Thoracic aorta (tissue), 2 donors: ENCODE measurements at regions not wholly inside any gene's neighbourhood (a gene's known extent, or its start where the extent isn't known, plus 50 kb on each side); places are given as distances from the start of the nearest gene placed in this dataset.

Source experiments
- ATAC-seq: fragments of 150-250 bp; one replicate; pipeline ENCODE4 v1.8.0; 2017; ENCODE audit warnings: low read depth; ENCODE audit not compliant: insufficient number of reproducible peaks, low FRiP score
- DNase-seq: peaks from one replicate; pipeline ENCODE4 v3.0.0-alpha.2; 2020; ENCODE audit warnings: low spot score
- H3K27ac ChIP-seq, 2 donors: fragments of 200-600 bp; sonication (generic); 1 replicate in 1 of 2; 2 replicates in 1 of 2; pipeline ENCODE4 v1.5.1; 2016; ENCODE audit warnings: mild to moderate bottlenecking in 2 of 2, moderate library complexity in 2 of 2
- H3K27me3 ChIP-seq: fragments of 200-600 bp; sonication (generic); replicated peaks from 2 replicates; pipeline ENCODE4 v1.6.0; 2016; ENCODE audit warnings: mild to moderate bottlenecking; ENCODE audit not compliant: insufficient read depth
- H3K36me3 ChIP-seq: fragments of 200-600 bp; sonication (generic); one replicate; pipeline ENCODE4 v1.5.1; 2016
- H3K4me1 ChIP-seq, 2 donors: fragments of 200-600 bp; sonication (generic); 1 replicate in 1 of 2; 2 replicates in 1 of 2; pipeline versions ENCODE4 v1.5.1 to v1.6.0; 2016; ENCODE audit warnings: low read depth in 2 of 2, mild to moderate bottlenecking in 1 of 2; ENCODE audit not compliant: control insufficient read depth in 1 of 2
- H3K4me3 ChIP-seq: fragments of 200-600 bp; sonication (generic); 2 replicates; pipeline ENCODE4 v1.5.1; 2016; ENCODE audit warnings: mild to moderate bottlenecking
- H3K9me3 ChIP-seq: fragments of 200-600 bp; sonication (generic); 2 replicates; pipeline ENCODE4 v1.5.1; 2016
- TF ChIP-seq, protein P1 (sequence below): fragments of 200-600 bp; sonication (generic); IDR thresholded peaks from one replicate; pipeline ENCODE4 v1.5.1; 2019; ENCODE audit warnings: antibody characterized with exemption

DNA sequence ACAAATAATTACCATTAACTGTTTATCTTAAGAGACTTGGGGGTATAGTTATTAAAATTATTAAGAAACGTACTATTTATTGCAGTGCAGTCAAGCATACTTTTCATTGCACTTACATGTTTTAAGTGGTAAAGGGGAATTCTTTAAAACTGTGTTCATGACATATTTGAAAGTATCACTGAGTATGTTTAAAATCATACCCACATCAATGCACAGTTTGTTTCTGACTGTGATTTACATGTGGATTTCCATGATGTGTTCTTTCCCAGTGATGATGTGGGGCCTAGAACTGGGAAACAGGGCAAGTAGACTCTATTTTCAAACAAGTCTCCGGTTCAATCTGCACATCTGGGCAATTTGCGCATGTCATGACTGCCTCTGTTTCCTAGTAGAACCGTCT lies 340.5 kb upstream of the OBI1 start:
- H3K27ac ChIP-seq, result no peak overlapping the region
- H3K36me3 ChIP-seq, result no peaks in the 10 kb centered on the region
- DNase-seq, result no peak
- no peaks in the 10 kb centered on the region for H3K4me1 ChIP-seq
- TF ChIP-seq, protein P1, sequence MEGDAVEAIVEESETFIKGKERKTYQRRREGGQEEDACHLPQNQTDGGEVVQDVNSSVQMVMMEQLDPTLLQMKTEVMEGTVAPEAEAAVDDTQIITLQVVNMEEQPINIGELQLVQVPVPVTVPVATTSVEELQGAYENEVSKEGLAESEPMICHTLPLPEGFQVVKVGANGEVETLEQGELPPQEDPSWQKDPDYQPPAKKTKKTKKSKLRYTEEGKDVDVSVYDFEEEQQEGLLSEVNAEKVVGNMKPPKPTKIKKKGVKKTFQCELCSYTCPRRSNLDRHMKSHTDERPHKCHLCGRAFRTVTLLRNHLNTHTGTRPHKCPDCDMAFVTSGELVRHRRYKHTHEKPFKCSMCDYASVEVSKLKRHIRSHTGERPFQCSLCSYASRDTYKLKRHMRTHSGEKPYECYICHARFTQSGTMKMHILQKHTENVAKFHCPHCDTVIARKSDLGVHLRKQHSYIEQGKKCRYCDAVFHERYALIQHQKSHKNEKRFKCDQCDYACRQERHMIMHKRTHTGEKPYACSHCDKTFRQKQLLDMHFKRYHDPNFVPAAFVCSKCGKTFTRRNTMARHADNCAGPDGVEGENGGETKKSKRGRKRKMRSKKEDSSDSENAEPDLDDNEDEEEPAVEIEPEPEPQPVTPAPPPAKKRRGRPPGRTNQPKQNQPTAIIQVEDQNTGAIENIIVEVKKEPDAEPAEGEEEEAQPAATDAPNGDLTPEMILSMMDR, result no peak
- H3K9me3 ChIP-seq, result no peaks in the 10 kb centered on the region
- H3K27me3 ChIP-seq, result no peaks in the 10 kb centered on the region
- ATAC-seq, result no peak
- H3K4me3 ChIP-seq, result no peak overlapping the region

DNA sequence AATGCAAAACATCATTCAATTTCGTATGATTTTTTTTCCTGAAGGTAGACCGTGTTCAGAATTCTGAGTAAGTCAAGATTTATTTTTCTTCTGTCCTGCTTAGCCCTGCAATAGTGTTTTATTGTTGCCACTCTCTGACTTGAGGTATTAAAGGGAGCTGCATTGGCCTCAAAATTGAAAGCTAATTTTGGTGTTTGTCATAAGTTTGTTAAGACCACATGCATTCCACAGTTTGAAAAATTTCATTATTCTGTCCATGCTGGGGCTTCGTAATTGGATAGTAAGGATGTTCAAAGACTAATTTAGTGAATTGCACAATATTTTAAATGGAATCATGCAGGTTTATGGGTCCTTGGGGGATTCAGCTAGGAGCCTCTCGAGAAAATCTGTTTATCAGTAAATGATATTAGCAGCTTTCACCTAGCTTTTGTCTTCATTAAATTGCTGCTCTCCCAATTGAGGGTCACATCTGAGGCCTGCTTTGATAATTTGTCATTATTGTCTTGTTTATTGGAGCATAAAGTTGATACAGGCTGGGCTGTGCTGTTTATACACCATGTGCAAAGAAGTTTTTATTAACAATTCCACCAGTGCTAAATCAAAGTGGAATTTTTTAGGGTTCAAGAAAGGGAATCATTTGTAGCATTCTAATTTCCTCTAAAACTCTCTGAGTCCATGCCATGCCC lies 339.8 kb upstream of the OBI1 start:
- Histone ChIP-seq H3K9me3 (no peaks in the 10 kb centered on the region), H3K4me1 (no peaks in the 10 kb centered on the region), H3K4me3 (no peak overlapping the region), H3K36me3 (no peaks in the 10 kb centered on the region), H3K27me3 (no peaks in the 10 kb centered on the region), H3K27ac (no peak overlapping the region)
- TF ChIP-seq, protein P1, result no peak
- no peak for ATAC-seq
- DNase-seq, result no peak

DNA sequence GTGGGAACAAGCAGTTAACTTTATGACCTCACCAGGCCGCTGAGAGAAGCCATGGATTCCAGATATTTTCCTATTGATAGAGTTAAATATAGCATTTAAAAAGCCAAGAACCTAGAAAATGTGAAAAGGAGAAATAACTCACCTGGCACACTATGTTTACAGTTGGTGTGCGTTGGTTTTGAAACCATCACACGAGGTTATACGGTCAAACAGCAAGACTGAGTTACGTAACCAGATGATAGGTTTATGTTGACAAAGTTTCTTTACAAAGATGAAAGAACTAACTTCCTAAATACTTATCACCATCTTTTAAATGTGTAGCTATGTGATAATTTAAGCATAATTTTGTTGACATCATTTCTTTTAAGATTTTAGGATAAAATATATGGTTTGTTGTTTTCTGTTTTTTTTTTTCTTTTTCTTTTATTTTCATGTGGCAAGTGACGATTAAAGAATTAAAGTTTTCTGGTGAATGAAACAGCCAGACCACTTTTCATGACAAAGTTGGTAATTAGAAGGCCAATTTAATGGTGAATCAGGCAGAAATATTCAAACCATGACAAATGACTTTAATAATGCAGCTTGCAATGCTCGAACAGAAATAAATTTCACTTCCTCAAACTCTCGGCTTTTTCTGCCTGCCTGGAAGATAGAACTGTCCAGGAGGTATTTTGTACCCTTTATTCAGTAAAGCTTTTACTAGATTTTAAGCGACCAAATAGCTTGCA lies 339.1 kb upstream of the OBI1 start:
- no peak for DNase-seq
- Histone ChIP-seq H3K27ac (no peak overlapping the region), H3K27me3 (no peaks in the 10 kb centered on the region), H3K36me3 (no peaks in the 10 kb centered on the region), H3K4me3 (no peak overlapping the region), H3K9me3 (no peaks in the 10 kb centered on the region), H3K4me1 (no peaks in the 10 kb centered on the region)
- TF ChIP-seq, protein P1, result no peak
- no peak for ATAC-seq

DNA sequence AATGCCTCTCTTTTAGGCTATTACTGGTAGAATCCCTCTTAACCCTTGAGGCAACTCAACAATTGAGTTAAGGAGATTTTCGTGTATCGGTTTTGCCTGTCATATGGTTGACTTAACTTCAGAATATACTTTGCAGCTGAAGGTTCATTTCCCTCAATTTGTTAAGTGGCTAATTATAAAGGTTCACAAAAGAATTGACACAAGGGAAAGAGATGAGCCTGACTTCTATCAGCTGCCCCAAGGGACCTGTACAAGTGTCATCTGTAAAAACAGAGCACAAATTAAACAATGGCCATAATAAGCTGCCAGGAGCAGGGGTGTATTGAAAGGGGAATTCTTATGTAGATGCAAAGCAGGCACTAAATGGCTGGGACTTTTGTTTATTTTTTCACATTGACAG lies 334.8 kb upstream of the OBI1 start:
- H3K36me3 ChIP-seq, result no peaks in the 10 kb centered on the region

DNA sequence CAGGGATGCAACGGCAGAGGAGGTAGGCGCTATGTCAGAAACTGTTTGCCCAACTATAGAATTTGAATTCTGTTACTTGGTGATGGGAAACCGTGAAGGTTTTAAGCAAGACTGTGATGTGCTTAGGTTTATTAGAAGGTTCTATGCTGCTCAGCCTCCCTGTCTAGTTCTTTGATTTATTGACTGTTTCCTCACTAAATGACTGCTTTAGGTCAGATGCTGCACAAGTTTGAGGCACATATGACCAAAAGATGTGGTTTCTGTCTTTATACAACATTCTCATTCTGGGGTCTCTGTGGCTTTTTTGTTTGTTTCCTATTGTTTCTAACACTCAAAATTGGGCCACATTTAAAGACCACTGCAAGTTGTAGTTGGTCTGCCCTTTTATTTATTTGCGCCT lies 323.0 kb upstream of the OBI1 start:
- Histone ChIP-seq H3K9me3 (no peaks in the 10 kb centered on the region), H3K4me3 (no peak overlapping the region), H3K4me1 (no peaks in the 10 kb centered on the region), H3K36me3 (no peaks in the 10 kb centered on the region), H3K27ac (no peak overlapping the region), H3K27me3 (no peaks in the 10 kb centered on the region)
- TF ChIP-seq, protein P1, result no peak
- DNase-seq (no peak), ATAC-seq (no peak)

More for the DNA sequence above, 334.8 kb upstream of the OBI1 start:
- Histone ChIP-seq H3K27me3 (no peaks in the 10 kb centered on the region), H3K4me3 (no peak overlapping the region), H3K27ac (no peak overlapping the region), H3K9me3 (no peaks in the 10 kb centered on the region), H3K4me1 (no peaks in the 10 kb centered on the region)
- DNase-seq, result no peak
- TF ChIP-seq, protein P1, result no peak
- ATAC-seq, result no peak
